Osteoblast (primary cell): ENCODE measurements at regions not wholly inside any gene's neighbourhood (a gene's known extent, or its start where the extent isn't known, plus 50 kb on each side); places are given as distances from the start of the nearest gene placed in this dataset.
A peak's percentile ranks its signal among the peaks of the same experiment; 100 is the strongest.
"Not testable (repeated sequence)": the region's sequence is repeated elsewhere in the genome, so short reads cannot be mapped to it uniquely, and the experiment has no call there.

Experiments used
- DNase-seq: peaks from one replicate; pipeline ENCODE4 v3.0.0; 2011; ENCODE audit warnings: low spot score, mixed read lengths; ENCODE audit not compliant: insufficient read length; ENCODE audit errors: missing footprints
- H2AFZ ChIP-seq: 2 replicates; pipeline ENCODE4 v1.6.0; 2011; ENCODE audit warnings: mild to moderate bottlenecking, low read length
- H3K27ac ChIP-seq: 2 replicates; pipeline ENCODE4 v1.5.1; 2011; ENCODE audit warnings: mild to moderate bottlenecking, low read depth, low read length, moderate library complexity
- H3K27me3 ChIP-seq: 2 replicates; pipeline ENCODE4 v1.6.0; 2012; ENCODE audit warnings: mild to moderate bottlenecking, control low read depth, inconsistent platforms, low read length, moderate library complexity; ENCODE audit not compliant: insufficient read depth
- H3K36me3 ChIP-seq: 2 replicates; pipeline ENCODE4 v1.5.1; 2011; ENCODE audit warnings: mild to moderate bottlenecking, low read length, control low read depth, moderate library complexity; ENCODE audit not compliant: insufficient read depth
- H3K4me1 ChIP-seq: 2 replicates; pipeline ENCODE4 v1.5.1; 2011; ENCODE audit warnings: mild to moderate bottlenecking, low read length, control low read depth, moderate library complexity; ENCODE audit not compliant: insufficient read depth
- H3K4me2 ChIP-seq: 2 replicates; pipeline ENCODE4 v1.6.0; 2011; ENCODE audit warnings: mild to moderate bottlenecking, low read length; ENCODE audit not compliant: insufficient read depth
- H3K4me3 ChIP-seq: fragments of 200-600 bp; sonication (generic); 3 replicates; pipeline ENCODE4 v1.5.1; 2012; ENCODE audit warnings: mild to moderate bottlenecking, low read length, inconsistent platforms; ENCODE audit not compliant: insufficient read depth
- H3K79me2 ChIP-seq: 2 replicates; pipeline ENCODE4 v1.6.0; 2012; ENCODE audit warnings: mild to moderate bottlenecking, low read length, control low read depth, inconsistent platforms; ENCODE audit not compliant: insufficient read depth
- H3K9me3 ChIP-seq: 2 replicates; pipeline ENCODE4 v1.5.1; 2011; ENCODE audit warnings: low read depth, low read length, control low read depth
- H4K20me1 ChIP-seq: 2 replicates; pipeline ENCODE4 v1.6.0; 2012; ENCODE audit warnings: mild to moderate bottlenecking, low read length, control low read depth; ENCODE audit not compliant: insufficient read depth
- TF ChIP-seq, protein P1 (sequence below): IDR thresholded peaks from 2 replicates; pipeline ENCODE4 v1.5.1; 2011; ENCODE audit warnings: mild to moderate bottlenecking, low read depth, low read length, moderate library complexity; ENCODE audit errors: extremely low read depth

DNA sequence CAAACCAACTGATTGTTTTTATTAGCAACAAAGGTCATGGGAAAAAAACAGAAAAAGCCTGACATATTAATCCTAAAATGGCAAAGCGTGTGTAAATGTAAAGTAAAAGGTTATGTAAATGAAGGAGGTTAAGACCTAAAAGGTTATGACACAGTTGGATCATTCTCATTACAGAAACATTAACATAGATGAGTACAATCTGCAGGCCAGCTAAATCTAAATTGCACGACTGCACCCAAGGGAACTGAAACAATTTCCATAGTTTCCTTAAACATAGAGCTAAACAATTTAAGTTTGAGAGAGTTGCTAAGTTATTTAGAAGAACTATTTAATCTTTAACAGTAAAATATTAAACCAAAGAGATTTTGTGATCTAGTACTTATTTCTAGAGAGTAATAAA, 151.6 kb upstream of the UBE2E3 start:
- Histone ChIP-seq H4K20me1 (no peaks in the 10 kb centered on the region), H3K27me3 (no peaks in the 10 kb centered on the region), H3K79me2 (no peaks in the 10 kb centered on the region), H2AFZ (no peak overlapping the region), H3K4me1 (peaks cover 4% of the 10 kb centered on the region), H3K9me3 (no peaks in the 10 kb centered on the region), H3K4me2 (no peak overlapping the region), H3K36me3 (no peaks in the 10 kb centered on the region), H3K27ac (no peak overlapping the region), H3K4me3 (no peak overlapping the region)
- TF ChIP-seq, protein P1, sequence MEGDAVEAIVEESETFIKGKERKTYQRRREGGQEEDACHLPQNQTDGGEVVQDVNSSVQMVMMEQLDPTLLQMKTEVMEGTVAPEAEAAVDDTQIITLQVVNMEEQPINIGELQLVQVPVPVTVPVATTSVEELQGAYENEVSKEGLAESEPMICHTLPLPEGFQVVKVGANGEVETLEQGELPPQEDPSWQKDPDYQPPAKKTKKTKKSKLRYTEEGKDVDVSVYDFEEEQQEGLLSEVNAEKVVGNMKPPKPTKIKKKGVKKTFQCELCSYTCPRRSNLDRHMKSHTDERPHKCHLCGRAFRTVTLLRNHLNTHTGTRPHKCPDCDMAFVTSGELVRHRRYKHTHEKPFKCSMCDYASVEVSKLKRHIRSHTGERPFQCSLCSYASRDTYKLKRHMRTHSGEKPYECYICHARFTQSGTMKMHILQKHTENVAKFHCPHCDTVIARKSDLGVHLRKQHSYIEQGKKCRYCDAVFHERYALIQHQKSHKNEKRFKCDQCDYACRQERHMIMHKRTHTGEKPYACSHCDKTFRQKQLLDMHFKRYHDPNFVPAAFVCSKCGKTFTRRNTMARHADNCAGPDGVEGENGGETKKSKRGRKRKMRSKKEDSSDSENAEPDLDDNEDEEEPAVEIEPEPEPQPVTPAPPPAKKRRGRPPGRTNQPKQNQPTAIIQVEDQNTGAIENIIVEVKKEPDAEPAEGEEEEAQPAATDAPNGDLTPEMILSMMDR = no peak
- DNase-seq = no peak

DNA sequence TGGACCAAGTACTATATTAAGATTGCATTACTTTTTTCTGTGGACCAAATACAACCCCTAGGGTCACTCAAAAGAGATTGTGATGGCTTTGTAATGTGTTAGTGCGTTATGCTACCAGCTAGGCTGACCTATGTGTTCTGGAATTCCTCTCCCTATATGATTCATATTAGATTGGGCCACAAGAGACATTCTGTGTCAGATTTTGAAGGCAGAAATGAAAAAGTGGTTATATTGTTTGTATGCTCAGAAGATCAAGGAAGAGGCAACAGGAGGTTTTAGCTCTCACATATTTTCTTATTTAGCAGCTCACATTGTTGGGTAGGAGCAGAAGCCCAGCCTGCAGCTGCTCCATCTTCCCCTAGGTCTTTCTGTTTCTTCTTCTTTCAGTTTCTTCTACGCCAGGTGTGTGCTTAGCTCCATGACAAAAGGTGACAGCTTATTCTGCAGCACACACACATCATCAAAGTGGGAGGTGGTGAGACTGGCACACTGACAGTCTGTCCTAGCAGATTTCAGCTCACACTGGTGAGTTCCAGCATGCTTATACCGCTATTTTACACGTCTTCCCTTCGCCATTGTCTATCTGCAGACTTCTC, 156.8 kb upstream of the UBE2E3 start:
- Histone ChIP-seq H2AFZ (no peak overlapping the region), H3K4me2 (peak overlapping the region; percentile 52)
- DNase-seq = peak; percentile 71

DNA sequence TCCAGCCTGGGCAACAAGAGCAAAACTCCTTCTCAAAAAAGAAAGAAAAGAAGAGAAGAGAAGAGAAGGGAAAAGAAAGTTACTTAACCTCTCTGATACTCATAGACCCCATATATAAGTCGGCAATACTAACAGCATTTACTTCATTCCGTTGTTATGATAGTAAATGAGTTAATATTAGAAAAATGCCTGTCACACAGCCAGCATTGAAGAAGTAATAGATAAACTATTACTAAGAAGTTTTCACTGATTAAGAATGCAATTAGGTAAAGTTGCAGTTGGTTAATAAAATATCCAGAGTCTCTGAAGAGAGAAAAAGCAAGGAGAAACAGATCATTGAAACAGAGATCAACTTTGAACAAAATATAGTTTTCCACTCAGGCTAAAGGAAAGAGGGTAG, 161.3 kb upstream of the UBE2E3 start:
- Histone ChIP-seq H3K27ac (no peak overlapping the region), H3K4me1 (peaks cover 5% of the 10 kb centered on the region), H3K4me2 (no peak overlapping the region), H3K9me3 (no peaks in the 10 kb centered on the region), H3K79me2 (no peaks in the 10 kb centered on the region), H3K4me3 (no peak overlapping the region), H3K36me3 (no peaks in the 10 kb centered on the region), H4K20me1 (no peaks in the 10 kb centered on the region), H3K27me3 (no peaks in the 10 kb centered on the region), H2AFZ (no peak overlapping the region)
- TF ChIP-seq, protein P1 = no peak
- DNase-seq = no peak

More for the DNA sequence above, 156.8 kb upstream of the UBE2E3 start:
- peaks cover 5% of the 10 kb centered on the region for H3K4me1 ChIP-seq
- TF ChIP-seq, protein P1 = no peak
- no peaks in the 10 kb centered on the region for H3K79me2 ChIP-seq
- H4K20me1 ChIP-seq = no peaks in the 10 kb centered on the region
- H3K27ac ChIP-seq = no peak overlapping the region
- no peak overlapping the region for H3K4me3 ChIP-seq
- H3K27me3 ChIP-seq = no peaks in the 10 kb centered on the region
- no peaks in the 10 kb centered on the region for H3K9me3 ChIP-seq
- no peaks in the 10 kb centered on the region for H3K36me3 ChIP-seq

DNA sequence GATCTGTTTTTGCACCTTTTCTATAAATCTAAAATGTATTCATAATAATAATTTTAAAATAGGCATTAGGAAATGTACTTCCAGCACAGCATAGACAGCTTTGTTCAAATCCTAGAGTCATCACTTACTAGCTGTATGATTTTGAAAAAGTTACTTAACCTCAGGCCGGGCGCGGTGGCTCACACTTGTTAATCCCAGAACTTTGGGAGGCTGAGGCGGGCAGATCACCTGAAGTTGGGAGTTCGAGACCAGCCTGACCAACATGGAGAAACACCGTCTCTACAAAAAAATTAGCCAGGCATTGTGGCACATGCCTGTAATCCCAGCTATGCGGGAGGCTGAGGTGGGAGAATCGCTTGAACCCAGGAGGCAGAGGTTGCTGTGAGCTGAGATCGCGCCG, 161.7 kb upstream of the UBE2E3 start:
- H4K20me1 ChIP-seq, H3K4me1 ChIP-seq, H2AFZ ChIP-seq, H3K4me2 ChIP-seq, H3K27ac ChIP-seq, H3K27me3 ChIP-seq, H3K4me3 ChIP-seq, H3K79me2 ChIP-seq, H3K9me3 ChIP-seq, H3K36me3 ChIP-seq, DNase-seq: not testable (repeated sequence)
